ENCODE measurements at regions not wholly inside any gene's neighbourhood (a gene's known extent, or its start where the extent isn't known, plus 50 kb on each side); places are given as distances from the start of the nearest gene placed in this dataset.
"Not testable (repeated sequence)": the region's sequence is repeated elsewhere in the genome, so short reads cannot be mapped to it uniquely, and the experiment has no call there.

DNA sequence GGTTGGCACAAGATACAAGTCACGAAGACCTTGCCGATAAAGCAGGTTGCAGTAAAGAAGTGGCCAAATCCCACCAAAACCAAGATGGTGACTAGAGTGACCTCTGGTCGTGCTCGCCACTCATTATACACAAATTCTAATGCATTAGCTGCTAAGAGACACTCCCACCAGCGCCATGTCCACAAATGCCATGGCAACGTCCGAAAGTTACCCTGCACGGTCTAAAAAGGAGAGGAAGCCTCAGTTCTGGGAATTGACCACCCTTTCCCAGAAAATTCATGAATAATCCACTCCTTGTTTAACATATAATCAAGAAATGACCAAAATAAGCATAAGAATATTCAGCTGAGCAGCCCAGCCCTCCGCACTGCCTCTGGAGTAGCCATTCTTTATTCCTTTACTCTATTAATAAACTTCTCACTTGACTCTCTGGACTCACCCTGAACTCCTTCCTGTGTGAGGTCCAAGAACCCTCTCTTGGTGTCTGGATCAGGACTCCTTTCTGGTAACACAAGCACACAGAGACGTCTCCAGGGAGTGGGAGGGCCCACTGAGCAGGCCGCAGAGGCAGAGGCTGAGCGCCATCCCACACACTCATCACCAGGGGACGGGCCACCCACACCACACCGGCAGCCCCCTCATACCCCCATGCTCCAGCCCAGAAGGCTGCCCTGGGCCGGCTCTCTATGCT, 5431.8 kb upstream of the TPTE start:
- H3K36me3 Mint-ChIP-seq, H3K27ac Mint-ChIP-seq, H3K27me3 Mint-ChIP-seq, H3K4me3 Mint-ChIP-seq, H3K9me3 Mint-ChIP-seq, H3K4me1 Mint-ChIP-seq: not testable (repeated sequence)

DNA sequence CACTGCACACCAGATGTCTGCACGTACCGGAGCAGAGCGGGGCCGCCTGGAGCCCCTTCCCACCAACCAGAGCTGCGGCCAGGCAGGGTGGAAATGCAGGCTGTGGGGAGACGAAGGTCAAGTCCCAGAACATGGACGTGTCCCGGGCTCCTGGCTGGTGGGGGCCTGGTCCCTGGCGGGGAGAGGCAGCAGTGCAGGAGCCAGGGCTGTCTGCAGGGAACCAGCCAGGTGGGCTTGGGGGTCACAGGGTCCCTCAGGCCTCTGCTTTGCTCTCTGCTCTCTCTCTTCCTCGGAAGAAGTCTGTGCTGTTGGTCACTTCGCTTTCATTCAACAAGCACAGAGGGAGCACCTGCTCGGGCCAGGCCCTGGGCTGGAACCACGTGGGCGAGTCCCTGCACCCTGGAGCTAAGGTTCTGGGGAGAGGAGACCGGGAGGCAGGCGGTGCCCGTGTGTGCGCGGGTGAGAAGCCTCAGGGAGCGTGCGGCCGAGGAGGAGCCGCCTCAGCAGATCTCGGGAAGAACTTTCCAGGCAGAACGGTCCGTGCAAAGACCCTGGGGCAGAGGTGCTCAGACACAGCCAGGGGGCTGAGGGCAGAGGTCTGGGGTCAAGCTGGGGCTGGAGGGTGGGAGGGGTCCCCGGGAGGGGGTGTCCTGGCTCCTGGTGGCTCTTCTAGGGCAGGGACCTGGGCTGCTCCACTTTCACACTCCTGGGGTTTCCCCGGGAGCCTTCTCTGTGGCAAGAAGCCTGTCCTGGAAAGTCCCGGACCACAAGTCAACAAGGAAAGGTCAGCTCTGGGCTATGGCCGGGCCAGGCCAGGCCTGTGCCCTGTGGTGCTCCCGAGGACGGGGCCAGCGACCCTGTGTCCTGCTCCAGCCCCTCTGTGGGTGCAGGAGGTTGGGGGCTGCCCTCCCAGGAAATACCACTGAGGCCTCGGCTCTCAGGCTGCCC, 5431.0 kb upstream of the TPTE start:
- H3K36me3 Mint-ChIP-seq, H3K27me3 Mint-ChIP-seq, H3K4me3 Mint-ChIP-seq, H3K27ac Mint-ChIP-seq, H3K4me1 Mint-ChIP-seq, H3K9me3 Mint-ChIP-seq: not testable (repeated sequence)

DNA sequence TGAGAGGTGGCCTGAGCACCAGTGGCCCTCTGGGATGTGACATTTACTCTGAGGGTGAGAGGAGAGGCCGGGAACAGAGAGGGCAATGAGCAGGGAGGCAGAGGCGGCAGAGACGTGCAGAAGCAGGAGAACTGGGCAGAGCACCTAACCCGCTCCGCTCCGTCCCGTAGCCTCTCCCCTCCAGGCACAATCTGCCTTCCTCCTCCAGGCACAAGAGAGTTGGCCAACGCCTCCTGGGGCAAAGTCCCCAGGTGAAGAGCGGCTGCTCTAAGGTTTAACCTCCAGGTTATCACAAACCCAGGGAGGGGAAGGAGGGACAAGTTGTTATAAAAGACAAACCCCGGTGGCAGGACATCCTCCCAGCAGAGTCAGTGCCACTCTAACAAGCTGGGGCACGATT, 5430.1 kb upstream of the TPTE start:
- H3K27me3 Mint-ChIP-seq, H3K36me3 Mint-ChIP-seq, H3K27ac Mint-ChIP-seq, H3K9me3 Mint-ChIP-seq, H3K4me1 Mint-ChIP-seq, H3K4me3 Mint-ChIP-seq: not testable (repeated sequence)

DNA sequence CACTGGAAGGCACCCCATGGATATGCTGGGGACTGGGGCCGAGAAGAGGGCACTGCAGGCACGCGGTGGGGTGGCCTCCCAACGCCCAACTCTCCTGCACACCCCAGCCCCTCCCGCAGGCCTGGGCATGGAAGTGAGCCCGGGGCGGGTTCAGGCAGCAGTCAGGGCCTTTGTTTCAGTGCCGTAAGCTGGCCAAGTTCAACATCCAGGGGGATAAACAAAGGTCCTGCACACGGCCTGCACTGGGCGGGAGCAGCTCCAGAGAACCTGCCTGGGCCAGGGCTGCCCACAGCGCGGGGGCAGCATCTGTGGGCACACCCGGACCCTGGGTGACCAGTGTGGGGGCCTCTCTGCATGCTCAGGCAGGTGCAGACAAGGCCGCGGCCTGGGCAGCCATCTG, 5425.8 kb upstream of the TPTE start:
- H3K36me3 Mint-ChIP-seq, H3K27ac Mint-ChIP-seq, H3K9me3 Mint-ChIP-seq, H3K4me3 Mint-ChIP-seq, H3K4me1 Mint-ChIP-seq, H3K27me3 Mint-ChIP-seq: not testable (repeated sequence)

DNA sequence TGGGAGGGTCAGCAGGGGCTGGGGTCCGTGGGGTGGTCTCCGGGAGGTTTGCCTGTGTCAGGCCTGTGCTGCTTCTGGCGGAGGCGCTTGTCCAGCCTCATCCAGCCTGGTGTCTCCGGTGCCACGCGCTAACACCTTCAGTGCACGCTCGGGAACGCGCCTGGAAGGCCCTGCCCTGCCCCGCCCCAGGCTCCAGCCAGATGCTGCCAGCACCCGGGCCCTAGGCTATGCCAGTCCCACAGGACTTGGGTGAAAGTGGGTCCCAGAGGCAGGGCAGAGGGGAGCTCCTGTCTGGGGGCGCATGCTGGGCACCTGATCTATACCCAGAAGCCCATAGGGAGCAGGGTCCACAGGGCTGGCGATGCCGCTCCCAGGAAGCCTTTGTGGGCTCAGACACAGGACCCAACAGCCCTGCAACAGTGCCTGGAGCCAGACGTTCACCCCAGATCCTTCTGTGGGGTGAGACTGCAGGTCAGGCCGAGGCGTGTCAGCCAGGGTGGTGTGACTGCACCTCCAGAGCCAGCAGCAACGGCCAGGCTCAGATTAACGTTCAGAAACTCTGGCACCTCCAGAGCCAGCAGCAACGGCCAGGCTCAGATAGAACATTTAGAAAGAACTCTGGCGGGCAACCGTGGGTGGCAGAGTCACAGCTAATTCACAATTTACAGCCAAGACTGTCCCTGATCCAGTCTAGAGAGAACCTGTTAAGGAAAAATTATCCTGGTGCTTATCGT, 5423.2 kb upstream of the TPTE start:
- not testable (repeated sequence) for H3K9me3 Mint-ChIP-seq, H3K27ac Mint-ChIP-seq, H3K36me3 Mint-ChIP-seq, H3K4me1 Mint-ChIP-seq, H3K4me3 Mint-ChIP-seq, H3K27me3 Mint-ChIP-seq

DNA sequence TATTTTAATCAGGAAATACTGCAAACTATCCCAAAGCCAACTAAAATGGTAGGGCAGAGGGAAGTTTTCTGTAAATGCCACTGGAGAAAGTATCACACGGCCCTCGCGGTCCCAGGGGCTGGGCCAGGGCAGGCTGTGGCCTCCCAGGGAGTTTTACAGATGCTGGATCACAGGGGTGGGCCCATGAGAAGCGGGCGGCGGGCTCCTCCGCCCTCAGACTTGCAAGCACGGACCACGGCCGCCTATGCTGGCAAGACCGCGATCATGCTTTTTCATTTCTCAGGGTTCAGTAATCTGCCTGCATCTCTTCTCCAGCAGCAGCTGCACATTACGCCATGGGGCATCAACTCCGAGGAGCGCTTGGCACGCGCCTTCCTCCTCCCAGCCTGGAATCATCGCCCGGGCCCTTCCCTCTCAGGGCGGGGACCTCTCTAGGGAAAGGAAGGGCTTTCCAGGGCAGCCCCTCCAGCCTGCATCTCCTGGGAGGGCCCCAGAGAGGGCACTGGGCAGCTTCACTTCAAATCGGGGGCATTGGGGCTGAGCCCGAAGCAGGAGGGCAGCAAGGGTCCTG, 5420.7 kb upstream of the TPTE start:
- H3K27me3 Mint-ChIP-seq, H3K4me3 Mint-ChIP-seq, H3K9me3 Mint-ChIP-seq, H3K27ac Mint-ChIP-seq, H3K36me3 Mint-ChIP-seq: not testable (repeated sequence)
- H3K4me1 Mint-ChIP-seq: peaks cover 2 to 11% (median 8%) of the 10 kb centered on the region in 3 donors

DNA sequence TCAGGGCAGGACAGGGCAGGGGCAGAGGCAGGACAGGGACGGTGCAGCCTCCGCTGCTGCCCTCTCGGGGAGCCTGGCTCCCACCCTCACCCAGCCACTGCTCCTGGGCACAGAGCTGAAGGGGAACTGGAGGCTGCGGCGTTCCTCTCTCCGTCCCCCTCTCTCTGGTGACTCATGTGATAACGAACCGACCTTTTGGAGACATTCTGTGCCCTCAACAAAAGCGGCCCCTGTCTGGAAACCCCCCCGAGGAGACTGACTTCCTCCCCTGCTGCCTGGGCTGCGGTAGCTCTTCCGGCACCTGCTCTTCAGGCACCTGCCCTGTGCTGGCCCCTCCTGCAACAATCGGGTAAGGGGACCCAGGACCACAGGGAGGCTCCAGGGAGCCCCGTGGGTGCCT, 5419.6 kb upstream of the TPTE start:
- not testable (repeated sequence) for H3K36me3 Mint-ChIP-seq, H3K27me3 Mint-ChIP-seq, H3K9me3 Mint-ChIP-seq
- Mint-ChIP-seq H3K4me3 (peak overlapping the region in 3 of 4 donors; percentile 34 to 92 (median 76)), H3K27ac (peak overlapping the region; percentile 78 to 94 (median 88)), H3K4me1 (peaks cover 2 to 11% (median 8%) of the 10 kb centered on the region in 3 donors)

DNA sequence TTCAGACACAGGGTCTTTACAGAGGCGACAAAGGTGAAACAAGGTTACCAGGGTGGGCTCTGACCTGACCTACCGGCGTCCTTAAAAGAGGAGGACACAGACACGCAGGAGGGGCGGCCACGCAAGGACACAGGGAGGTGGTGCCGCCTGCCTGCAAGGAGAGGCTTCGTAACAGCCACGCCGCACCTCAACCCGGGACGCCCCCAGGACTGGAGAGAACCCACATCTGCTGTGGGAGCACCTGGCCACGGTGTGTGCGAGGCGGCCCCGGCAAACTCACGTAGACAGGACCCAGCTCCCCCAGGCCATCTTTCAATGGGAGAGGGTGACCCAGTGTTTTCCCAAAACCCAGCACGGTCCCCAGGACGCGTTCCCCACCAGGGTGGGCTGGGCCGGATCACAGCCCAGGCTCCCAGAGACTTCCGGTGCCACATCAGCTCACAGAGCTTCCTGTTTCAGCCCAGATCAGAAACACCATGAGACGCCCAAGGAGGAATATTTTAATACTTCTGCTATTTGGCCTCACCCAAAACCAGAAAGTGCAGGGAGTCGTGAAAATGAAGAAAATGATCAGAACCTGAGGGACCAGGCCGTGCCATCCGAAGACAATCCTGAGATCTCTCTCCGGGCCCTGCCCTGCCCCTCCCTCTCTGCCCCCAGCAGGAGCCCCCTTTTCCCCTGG, 5417.4 kb upstream of the TPTE start:
- not testable (repeated sequence) for H3K27me3 Mint-ChIP-seq, H3K36me3 Mint-ChIP-seq, H3K9me3 Mint-ChIP-seq
- H3K4me1 Mint-ChIP-seq: peaks cover 4 to 11% (median 8%) of the 10 kb centered on the region in 3 donors
- H3K27ac Mint-ChIP-seq: peak overlapping the region; percentile 89 to 98 (median 93)
- peak overlapping the region; percentile 61 to 93 (median 81) for H3K4me3 Mint-ChIP-seq

DNA sequence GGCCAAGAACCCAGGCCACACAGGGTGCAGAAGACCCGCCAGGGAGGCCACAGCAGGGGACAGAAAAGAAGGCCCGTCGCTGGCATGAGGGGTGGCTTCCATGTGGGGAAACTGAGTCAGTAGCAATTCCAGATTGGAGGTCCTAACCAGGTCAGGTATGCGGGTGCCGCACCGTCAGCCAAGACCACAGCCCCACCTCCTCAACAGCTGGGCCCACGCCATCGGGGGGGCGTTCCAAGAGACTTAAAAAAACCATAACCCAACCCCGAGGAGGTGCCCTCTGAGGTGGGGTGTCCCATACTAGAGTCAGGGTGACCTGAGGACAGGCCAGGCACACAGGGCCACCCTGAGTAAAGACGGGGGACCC, 5416.8 kb upstream of the TPTE start:
- H3K27me3 Mint-ChIP-seq, H3K9me3 Mint-ChIP-seq, H3K36me3 Mint-ChIP-seq: not testable (repeated sequence)
- peaks cover 4 to 11% (median 8%) of the 10 kb centered on the region in 3 donors for H3K4me1 Mint-ChIP-seq
- peak overlapping the region in 3 of 4 donors; percentile 72 to 93 (median 90) for H3K4me3 Mint-ChIP-seq
- peak overlapping the region; percentile 89 to 98 (median 93) for H3K27ac Mint-ChIP-seq

DNA sequence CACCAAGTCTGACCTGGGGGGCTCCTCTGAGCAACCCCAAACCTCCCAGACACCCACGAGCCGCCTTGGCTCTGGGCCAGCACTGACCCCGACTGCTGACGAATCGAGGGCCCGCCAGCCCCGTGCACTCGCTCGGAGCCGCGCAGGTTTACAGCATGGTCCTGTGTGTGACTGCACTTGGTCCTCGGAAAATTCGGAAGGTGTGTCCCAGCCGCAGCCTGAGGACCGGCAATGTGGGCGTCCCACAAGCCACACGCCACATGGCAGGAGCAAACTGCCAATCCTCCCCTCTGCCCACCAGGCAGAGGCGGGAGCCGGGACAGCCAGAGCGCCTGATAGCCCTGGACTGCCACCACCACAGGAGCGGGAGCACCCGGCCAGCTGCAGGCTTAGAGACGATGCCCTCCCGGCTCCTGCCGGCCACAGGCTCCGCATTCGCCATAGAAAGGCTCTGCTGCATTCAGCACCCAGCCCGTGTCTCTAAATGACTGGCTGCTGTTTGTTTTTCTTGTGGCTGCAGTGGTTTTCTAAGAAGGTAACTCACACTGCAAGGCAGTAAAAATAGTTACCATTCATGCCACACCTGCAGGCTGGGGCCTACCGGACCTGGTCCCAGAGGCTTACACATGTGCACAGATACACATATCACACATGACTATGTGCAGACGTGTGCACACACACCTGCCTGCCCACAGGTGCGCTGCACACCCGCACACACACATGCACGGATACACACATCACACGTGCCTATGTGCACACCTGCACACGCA, 5415.3 kb upstream of the TPTE start:
- H3K36me3 Mint-ChIP-seq, H3K9me3 Mint-ChIP-seq, H3K27ac Mint-ChIP-seq, H3K27me3 Mint-ChIP-seq, H3K4me3 Mint-ChIP-seq: not testable (repeated sequence)
- peaks cover 4 to 11% (median 8%) of the 10 kb centered on the region in 3 donors for H3K4me1 Mint-ChIP-seq

DNA sequence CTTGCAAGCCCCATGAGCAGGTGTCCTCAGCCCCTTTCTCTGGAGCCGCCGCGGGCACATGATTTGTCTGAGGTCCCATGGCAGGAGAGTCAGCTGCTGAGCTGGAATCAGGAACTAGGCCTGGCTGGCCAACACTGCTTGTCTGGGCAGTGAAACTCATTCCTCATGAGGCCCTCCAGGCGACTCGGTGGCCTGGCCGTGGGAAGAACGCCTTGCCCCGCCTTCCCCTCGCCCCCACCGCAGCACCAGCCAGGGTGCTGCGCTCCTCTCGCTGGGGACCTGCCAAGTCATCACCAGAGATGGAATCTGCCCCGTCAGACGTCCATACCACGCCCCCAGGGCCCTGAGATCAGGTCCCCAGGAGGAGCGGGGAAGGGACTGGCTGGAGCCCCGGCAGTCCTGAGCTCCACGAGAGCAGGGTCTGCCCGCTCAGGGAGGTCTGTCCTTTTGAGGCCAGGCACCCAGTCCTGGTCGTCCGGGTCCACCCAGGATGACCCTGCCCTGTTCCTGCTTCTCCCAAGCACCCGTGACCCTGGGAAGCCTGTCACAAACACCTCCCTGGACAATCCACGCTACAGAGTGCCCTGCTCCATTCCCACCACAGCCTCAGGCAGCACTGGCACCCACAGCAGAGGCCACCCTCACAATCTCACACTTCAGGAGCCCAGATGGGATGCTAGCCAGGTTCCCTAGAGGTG, 5414.5 kb upstream of the TPTE start:
- H3K27me3 Mint-ChIP-seq, H3K36me3 Mint-ChIP-seq, H3K4me1 Mint-ChIP-seq, H3K9me3 Mint-ChIP-seq: not testable (repeated sequence)
- H3K4me3 Mint-ChIP-seq: peak overlapping the region in 2 of 4 donors; percentile 33 to 80
- peak overlapping the region; percentile 76 to 92 (median 83) for H3K27ac Mint-ChIP-seq

DNA sequence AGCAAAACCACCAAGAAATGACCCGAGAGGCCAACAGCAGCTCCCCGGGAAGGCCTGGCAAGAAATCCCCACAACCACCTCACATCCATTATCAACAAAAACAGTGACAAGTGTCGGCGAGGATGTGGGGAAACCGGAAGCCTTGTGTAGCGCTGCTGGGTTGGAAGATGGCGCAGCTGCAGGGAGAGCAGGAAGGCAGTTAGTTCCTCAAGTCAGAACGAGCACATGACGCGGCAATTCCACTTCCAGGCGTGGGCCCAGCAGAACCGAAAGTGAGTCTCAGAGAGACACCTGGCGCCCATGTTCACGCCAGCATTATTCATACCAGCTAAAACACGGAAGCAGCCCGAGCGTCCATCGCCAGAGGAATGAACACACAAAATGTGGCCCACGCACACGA, 5413.7 kb upstream of the TPTE start:
- not testable (repeated sequence) for H3K27me3 Mint-ChIP-seq, H3K4me3 Mint-ChIP-seq, H3K9me3 Mint-ChIP-seq, H3K4me1 Mint-ChIP-seq, H3K36me3 Mint-ChIP-seq, H3K27ac Mint-ChIP-seq

DNA sequence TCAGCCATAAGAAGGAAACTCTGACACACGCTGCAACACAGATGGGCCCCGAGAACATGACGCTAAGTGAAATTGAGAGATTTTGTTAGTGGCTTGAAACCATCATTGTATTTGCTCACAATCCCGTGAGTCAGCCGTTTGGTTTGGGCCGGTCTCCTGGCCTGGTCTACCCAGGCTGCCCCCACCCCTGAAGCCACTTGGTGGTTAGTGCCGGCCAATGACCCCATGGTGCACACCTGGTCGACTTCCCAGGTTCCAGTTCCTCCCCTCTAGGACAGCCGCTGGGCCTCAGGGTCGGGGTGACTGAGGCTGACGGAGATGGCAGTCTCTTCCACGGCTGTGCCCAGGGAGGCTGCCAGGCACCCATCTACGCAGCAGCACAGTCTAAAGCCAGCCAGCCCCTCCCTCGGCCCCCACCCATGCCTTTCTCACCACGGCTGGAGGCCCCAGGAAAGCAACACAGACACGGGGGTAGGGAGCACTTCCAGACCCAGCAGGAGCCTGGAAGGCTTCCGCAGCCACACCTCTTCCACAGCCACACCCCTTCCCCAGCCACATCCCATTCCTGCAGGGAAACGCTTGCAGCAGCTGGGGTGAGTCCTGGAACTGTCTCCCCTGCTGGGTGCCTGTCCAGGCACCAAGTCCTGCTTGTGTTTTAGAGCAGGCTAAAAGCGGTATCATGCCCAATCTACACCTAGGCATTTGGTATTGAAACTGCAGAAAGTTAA, 5413.2 kb upstream of the TPTE start:
- not testable (repeated sequence) for H3K36me3 Mint-ChIP-seq, H3K27ac Mint-ChIP-seq, H3K4me1 Mint-ChIP-seq, H3K4me3 Mint-ChIP-seq, H3K9me3 Mint-ChIP-seq, H3K27me3 Mint-ChIP-seq
